D341Med (cell line): ENCODE measurements at regions not wholly inside any gene's neighbourhood (a gene's known extent, or its start where the extent isn't known, plus 50 kb on each side); places are given as distances from the start of the nearest gene placed in this dataset.

Experiments
- DNase-seq: peaks from one replicate; pipeline ENCODE4 v3.0.0; 2012; ENCODE audit warnings: low spot score

GRCh38 chr17:69605571-69605970, 191.1 kb downstream of the MAP2K6 start:
- DNase-seq = no peak

- no peak for DNase-seq
These were observed 191.8 kb downstream of the MAP2K6 start for GRCh38 chr17:69606142-69606800.

GRCh38 chr17:69607162-69607834, 192.8 kb downstream of the MAP2K6 start:
- peak; percentile 85 for DNase-seq

- DNase-seq = no peak
These were observed 193.6 kb downstream of the MAP2K6 start for GRCh38 chr17:69608141-69608540.

- DNase-seq = no peak
These were observed 194.4 kb downstream of the MAP2K6 start for GRCh38 chr17:69608808-69609472.

- peak; percentile 60 for DNase-seq
These were observed 195.2 kb downstream of the MAP2K6 start for GRCh38 chr17:69609473-69610305.

- DNase-seq = no peak
These were observed 205.9 kb downstream of the MAP2K6 start for GRCh38 chr17:69620363-69620762.

- no peak for DNase-seq
These were observed 211.0 kb downstream of the MAP2K6 start for GRCh38 chr17:69625474-69625873.

GRCh38 chr17:69630056-69630635, 215.6 kb downstream of the MAP2K6 start:
- no peak for DNase-seq

- no peak for DNase-seq
These were observed 220.3 kb downstream of the MAP2K6 start for GRCh38 chr17:69634844-69635243.

GRCh38 chr17:69637446-69638156, 223.1 kb downstream of the MAP2K6 start:
- DNase-seq = no peak

- no peak for DNase-seq
These were observed 224.6 kb downstream of the MAP2K6 start for GRCh38 chr17:69639096-69639495.

- no peak for DNase-seq
These were observed 225.6 kb downstream of the MAP2K6 start for GRCh38 chr17:69640073-69640472.

- DNase-seq = no peak
These were observed 229.2 kb downstream of the MAP2K6 start for GRCh38 chr17:69643686-69644085.

GRCh38 chr17:69646729-69647128, 232.2 kb downstream of the MAP2K6 start:
- DNase-seq = no peak

- no peak for DNase-seq
These were observed 236.4 kb downstream of the MAP2K6 start for GRCh38 chr17:69650881-69651280.

- no peak for DNase-seq
These were observed 237.4 kb downstream of the MAP2K6 start for GRCh38 chr17:69651921-69652320.

- no peak for DNase-seq
These were observed 240.7 kb downstream of the MAP2K6 start for GRCh38 chr17:69654981-69655855.

- no peak for DNase-seq
These were observed 241.4 kb downstream of the MAP2K6 start for GRCh38 chr17:69655902-69656301.

- DNase-seq = no peak
These were observed 255.1 kb downstream of the MAP2K6 start for GRCh38 chr17:69669441-69670178.
